ENCODE measurements at regions not wholly inside any gene's neighbourhood (a gene's known extent, or its start where the extent isn't known, plus 50 kb on each side); places are given as distances from the start of the nearest gene placed in this dataset.
A peak's percentile ranks its signal among the peaks of the same experiment; 100 is the strongest.

- no peak for TF ChIP-seq CTCF (IDR thresholded peaks at IDR 0.05)
- no peak for TF ChIP-seq POLR2A (IDR thresholded peaks at IDR 0.05)
- DNase-seq, result peak in 1 of 7 donors; percentile 8
- intact Hi-C loops (cut with DNase I), result no loop called here
These were observed 94.2 kb upstream of the NKX1-1 start for GRCh38 chr4:1500231-1500965.

GRCh38 chr4:1499465-1499864 is 93.2 kb upstream of the NKX1-1 start:
- no peak for TF ChIP-seq POLR2A (IDR thresholded peaks at IDR 0.05)
- no peak for TF ChIP-seq CTCF (IDR thresholded peaks at IDR 0.05)
- Histone ChIP-seq H3K4me3 (no peak overlapping the region), H3K27ac (no peak overlapping the region), H3K4me1 (replicated peaks in 1 of 2) (no peaks in the 10 kb centered on the region), H3K9me3 (replicated peaks in 1 of 3) (no peaks in the 10 kb centered on the region), H3K27me3 (peaks cover 3% of the 10 kb centered on the region), H3K36me3 (replicated peaks in 1 of 2) (no peaks in the 10 kb centered on the region)
- 71 to 89% (median 83%) methylated on average over 1 to 7 of the region's 7 CpGs for WGBS, 4 donors
- DNase-seq, result no peak
- intact Hi-C loops (cut with DNase I), result no loop called here

More at GRCh38 chr4:1500231-1500965, 94.2 kb upstream of the NKX1-1 start:
- Histone ChIP-seq H3K4me1 (replicated peaks in 1 of 2) (no peaks in the 10 kb centered on the region), H3K9me3 (replicated peaks in 1 of 3) (no peaks in the 10 kb centered on the region), H3K4me3 (no peak overlapping the region), H3K36me3 (replicated peaks in 1 of 2) (no peaks in the 10 kb centered on the region), H3K27ac (no peak overlapping the region), H3K27me3 (no peaks in the 10 kb centered on the region)
- WGBS, 4 donors, result 86 to 92% (median 89%) methylated on average over 16 to 18 of the region's 18 CpGs

- no peak overlapping the region for H3K4me3 ChIP-seq
- H3K4me1 ChIP-seq (replicated peaks in 1 of 2), result no peaks in the 10 kb centered on the region
- TF ChIP-seq CTCF (IDR thresholded peaks at IDR 0.05) (no peak), POLR2A (IDR thresholded peaks at IDR 0.05) (no peak)
- H3K9me3 ChIP-seq (replicated peaks in 1 of 3), result no peaks in the 10 kb centered on the region
- H3K27ac ChIP-seq, result no peak overlapping the region
- WGBS, 4 donors, result 65 to 72% (median 66%) methylated on average over 7 of the region's 7 CpGs
- no peak for DNase-seq
- intact Hi-C loops (cut with DNase I), result no loop called here
- H3K36me3 ChIP-seq (replicated peaks in 1 of 2), result no peaks in the 10 kb centered on the region
- peaks cover 3% of the 10 kb centered on the region for H3K27me3 ChIP-seq
These were observed 91.1 kb upstream of the NKX1-1 start for GRCh38 chr4:1497189-1497801.

GRCh38 chr4:1496116-1496642 is 89.9 kb upstream of the NKX1-1 start:
- no peaks in the 10 kb centered on the region for H3K4me1 ChIP-seq (replicated peaks in 1 of 2)
- H3K36me3 ChIP-seq (replicated peaks in 1 of 2), result no peaks in the 10 kb centered on the region
- peaks cover 11% of the 10 kb centered on the region for H3K27me3 ChIP-seq
- H3K4me3 ChIP-seq, result no peak overlapping the region
- no peak for DNase-seq
- 65 to 90% (median 76%) methylated on average over 5 to 9 of the region's 9 CpGs for whole genome bisulfite sequencing, 4 donors
- no peaks in the 10 kb centered on the region for H3K9me3 ChIP-seq (replicated peaks in 1 of 3)
- H3K27ac ChIP-seq, result no peak overlapping the region
- no peak for TF ChIP-seq CTCF (IDR thresholded peaks at IDR 0.05)
- TF ChIP-seq POLR2A (IDR thresholded peaks at IDR 0.05), result no peak
- intact Hi-C loops (cut with DNase I), result no loop called here
